ENCODE measurements at regions not wholly inside any gene's neighbourhood (a gene's known extent, or its start where the extent isn't known, plus 50 kb on each side); places are given as distances from the start of the nearest gene placed in this dataset.

- H3K27me3 ChIP-seq (ENCODE audit: insufficient read depth, low read length, poor library complexity, severe bottlenecking), result no peaks in the 10 kb centered on the region
- H3K36me3 ChIP-seq (ENCODE audit: insufficient read depth, low read length), result no peaks in the 10 kb centered on the region
- H3F3A ChIP-seq (ENCODE audit: low read depth), result no peaks in the 10 kb centered on the region
- no peak overlapping the region for H3K4me3 ChIP-seq (ENCODE audit: low read length, poor library complexity, severe bottlenecking)
- TF ChIP-seq EZH2phosphoT487 (IDR thresholded peaks at IDR 0.05; ENCODE audit: borderline replicate concordance) (no peak), CTCF (conservative IDR thresholded peaks at IDR 0.05; ENCODE audit: low read length) (no peak)
- H3K9me3 ChIP-seq (ENCODE audit: insufficient read depth, low read depth, low read length), result no peaks in the 10 kb centered on the region
- no peaks in the 10 kb centered on the region for H3K9me2 ChIP-seq (replicated peaks; ENCODE audit: low read depth, low read length)
- no peak overlapping the region for H2AFZ ChIP-seq (ENCODE audit: low read length)
- no peaks in the 10 kb centered on the region for H3K79me2 ChIP-seq (ENCODE audit: insufficient read depth, low read length)
- no peak overlapping the region for H3K4me2 ChIP-seq (ENCODE audit: low read depth, low read length, poor library complexity, severe bottlenecking)
- H3K4me1 ChIP-seq (ENCODE audit: insufficient read depth, low read length, poor library complexity, severe bottlenecking), result no peaks in the 10 kb centered on the region
- H3K9ac ChIP-seq (ENCODE audit: low read depth, low read length, poor library complexity, severe bottlenecking), result no peak overlapping the region
- no peaks in the 10 kb centered on the region for H4K20me1 ChIP-seq (ENCODE audit: insufficient read depth, low read length, poor library complexity, severe bottlenecking)
Observed at GRCh38 chr12:78612190-78612589, 252.4 kb upstream of the SYT1 start.

DNA sequence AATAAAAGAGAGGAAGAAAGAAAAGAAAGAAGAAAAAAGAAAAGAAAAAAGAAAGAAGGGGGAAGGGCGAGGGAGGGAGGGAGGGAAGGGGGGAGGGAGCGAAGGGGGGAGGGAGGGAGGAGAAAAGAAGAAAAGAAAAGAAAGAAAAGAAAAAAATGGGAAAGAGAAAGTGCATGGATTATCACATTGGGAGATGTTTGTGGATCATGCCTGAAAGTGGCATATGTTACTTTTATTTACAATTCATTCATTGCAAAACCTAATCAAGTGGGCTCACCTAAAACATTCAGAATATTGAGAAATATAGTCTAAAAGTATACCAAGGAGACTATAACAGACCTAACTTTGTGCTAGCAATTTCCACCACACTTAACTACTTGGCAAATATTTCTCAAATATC is 246.9 kb upstream of the SYT1 start:
- Histone ChIP-seq H3K9me3 (ENCODE audit: insufficient read depth, low read depth, low read length) (no peaks in the 10 kb centered on the region), H4K20me1 (ENCODE audit: insufficient read depth, low read length, poor library complexity, severe bottlenecking) (no peaks in the 10 kb centered on the region), H3K9me2 (replicated peaks; ENCODE audit: low read depth, low read length) (no peaks in the 10 kb centered on the region), H3K27me3 (ENCODE audit: insufficient read depth, low read length, poor library complexity, severe bottlenecking) (no peaks in the 10 kb centered on the region), H3K4me1 (ENCODE audit: insufficient read depth, low read length, poor library complexity, severe bottlenecking) (no peaks in the 10 kb centered on the region), H3K79me2 (ENCODE audit: insufficient read depth, low read length) (no peaks in the 10 kb centered on the region), H3K9ac (ENCODE audit: low read depth, low read length, poor library complexity, severe bottlenecking) (no peak overlapping the region), H3F3A (ENCODE audit: low read depth) (no peaks in the 10 kb centered on the region), H2AFZ (ENCODE audit: low read length) (no peak overlapping the region), H3K4me2 (ENCODE audit: low read depth, low read length, poor library complexity, severe bottlenecking) (no peak overlapping the region), H3K4me3 (ENCODE audit: low read length, poor library complexity, severe bottlenecking) (no peak overlapping the region), H3K36me3 (ENCODE audit: insufficient read depth, low read length) (no peaks in the 10 kb centered on the region)
- no peak for TF ChIP-seq CTCF (conservative IDR thresholded peaks at IDR 0.05; ENCODE audit: low read length)
- TF ChIP-seq EZH2phosphoT487 (IDR thresholded peaks at IDR 0.05; ENCODE audit: borderline replicate concordance), result no peak

- no peaks in the 10 kb centered on the region for H3F3A ChIP-seq (ENCODE audit: low read depth)
- H3K27me3 ChIP-seq (ENCODE audit: insufficient read depth, low read length, poor library complexity, severe bottlenecking), result no peaks in the 10 kb centered on the region
- H3K4me2 ChIP-seq (ENCODE audit: low read depth, low read length, poor library complexity, severe bottlenecking), result no peak overlapping the region
- H3K4me3 ChIP-seq (ENCODE audit: low read length, poor library complexity, severe bottlenecking), result no peak overlapping the region
- no peaks in the 10 kb centered on the region for H3K4me1 ChIP-seq (ENCODE audit: insufficient read depth, low read length, poor library complexity, severe bottlenecking)
- no peak overlapping the region for H3K9ac ChIP-seq (ENCODE audit: low read depth, low read length, poor library complexity, severe bottlenecking)
- TF ChIP-seq CTCF (conservative IDR thresholded peaks at IDR 0.05; ENCODE audit: low read length), result no peak
- H3K36me3 ChIP-seq (ENCODE audit: insufficient read depth, low read length), result no peaks in the 10 kb centered on the region
- no peaks in the 10 kb centered on the region for H3K9me3 ChIP-seq (ENCODE audit: insufficient read depth, low read depth, low read length)
- no peaks in the 10 kb centered on the region for H4K20me1 ChIP-seq (ENCODE audit: insufficient read depth, low read length, poor library complexity, severe bottlenecking)
- no peak overlapping the region for H2AFZ ChIP-seq (ENCODE audit: low read length)
- no peaks in the 10 kb centered on the region for H3K79me2 ChIP-seq (ENCODE audit: insufficient read depth, low read length)
- H3K9me2 ChIP-seq (replicated peaks; ENCODE audit: low read depth, low read length), result no peaks in the 10 kb centered on the region
Observed at GRCh38 chr12:78622529-78623195, 241.9 kb upstream of the SYT1 start.

Data from Loucy (cell line).